Left lung (tissue), 4 donors: ENCODE measurements at regions not wholly inside any gene's neighbourhood (a gene's known extent, or its start where the extent isn't known, plus 50 kb on each side); places are given as distances from the start of the nearest gene placed in this dataset.
A peak's percentile ranks its signal among the peaks of the same experiment; 100 is the strongest.

Source experiments
- ATAC-seq: fragments of 200-7000 bp; cut with Tn5 transposase; one replicate; pipeline ENCODE4 v1.9.1; 2020; ENCODE audit warnings: moderate library complexity
- DNase-seq, 4 donors: peaks; one replicate each; pipeline ENCODE4 v3.0.0-alpha.2; 2013 to 2020
- H3K27ac ChIP-seq, 2 donors: fragments of 200-600 bp; sonication (generic) in 1 of 2; one replicate each; pipeline versions ENCODE4 v1.5.0 to v1.8.0; 2020 to 2021
- H3K27me3 ChIP-seq, 2 donors: fragments of 200-600 bp; sonication (generic) in 1 of 2; one replicate each; pipeline versions ENCODE4 v1.5.0 to v1.8.0; 2020 to 2021
- H3K36me3 ChIP-seq, 2 donors: fragments of 200-600 bp; sonication (generic) in 1 of 2; one replicate each; pipeline versions ENCODE4 v1.5.0 to v1.8.0; 2020 to 2021
- H3K4me1 ChIP-seq, 2 donors: fragments of 200-600 bp; one replicate each; pipeline ENCODE4 v1.8.0; 2021
- H3K4me3 ChIP-seq, 2 donors: fragments of 200-600 bp; sonication (generic) in 1 of 2; one replicate each; pipeline versions ENCODE4 v1.5.0 to v1.8.0; 2020 to 2021; ENCODE audit warnings: mild to moderate bottlenecking in 1 of 2
- H3K9me3 ChIP-seq, 2 donors: fragments of 200-600 bp; sonication (generic) in 1 of 2; one replicate each; pipeline versions ENCODE4 v1.5.0 to v1.8.0; 2020 to 2021
- intact Hi-C, 2 donors: fragments of 100-400 bp; cut with DNase I; formaldehyde crosslinking; loops; one replicate each; pipeline versions ENCODE4 v1.11.2 to v1.14.2; 2022
- TF ChIP-seq, protein P1 (sequence below), 2 donors: fragments of 200-600 bp; sonication (generic) in 1 of 2; IDR thresholded peaks; one replicate each; pipeline versions ENCODE4 v1.5.0 to v1.8.0; 2021; ENCODE audit warnings: antibody characterized with exemption in 2 of 2
- donor health status: DM: no; HTN: yes; CAD: no.
- donor health status: DM: no; HTN: no; CAD: no.

DNA sequence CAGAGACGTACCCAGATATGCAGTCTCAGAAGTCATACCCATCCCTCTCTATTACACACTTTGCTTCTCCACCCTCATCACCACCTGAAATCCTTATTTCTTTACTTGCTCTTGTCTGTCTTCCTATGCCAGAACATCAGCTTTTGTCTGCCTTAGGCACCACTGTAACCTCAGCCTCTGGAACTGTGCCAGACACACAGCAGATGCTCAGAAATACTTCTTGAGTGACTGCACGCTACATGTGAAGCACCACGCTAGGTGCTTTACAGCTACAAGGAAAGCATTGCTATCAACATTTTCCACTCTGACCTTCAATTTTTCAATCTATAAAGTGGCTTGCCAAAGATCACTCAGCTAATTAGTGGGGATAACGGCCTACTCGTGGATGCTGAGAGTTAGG, 226.8 kb downstream of the CHD9NB start:
- no peaks in the 10 kb centered on the region for H3K9me3 ChIP-seq
- no peaks in the 10 kb centered on the region for H3K27me3 ChIP-seq
- H3K36me3 ChIP-seq = no peaks in the 10 kb centered on the region
- TF ChIP-seq, protein P1, sequence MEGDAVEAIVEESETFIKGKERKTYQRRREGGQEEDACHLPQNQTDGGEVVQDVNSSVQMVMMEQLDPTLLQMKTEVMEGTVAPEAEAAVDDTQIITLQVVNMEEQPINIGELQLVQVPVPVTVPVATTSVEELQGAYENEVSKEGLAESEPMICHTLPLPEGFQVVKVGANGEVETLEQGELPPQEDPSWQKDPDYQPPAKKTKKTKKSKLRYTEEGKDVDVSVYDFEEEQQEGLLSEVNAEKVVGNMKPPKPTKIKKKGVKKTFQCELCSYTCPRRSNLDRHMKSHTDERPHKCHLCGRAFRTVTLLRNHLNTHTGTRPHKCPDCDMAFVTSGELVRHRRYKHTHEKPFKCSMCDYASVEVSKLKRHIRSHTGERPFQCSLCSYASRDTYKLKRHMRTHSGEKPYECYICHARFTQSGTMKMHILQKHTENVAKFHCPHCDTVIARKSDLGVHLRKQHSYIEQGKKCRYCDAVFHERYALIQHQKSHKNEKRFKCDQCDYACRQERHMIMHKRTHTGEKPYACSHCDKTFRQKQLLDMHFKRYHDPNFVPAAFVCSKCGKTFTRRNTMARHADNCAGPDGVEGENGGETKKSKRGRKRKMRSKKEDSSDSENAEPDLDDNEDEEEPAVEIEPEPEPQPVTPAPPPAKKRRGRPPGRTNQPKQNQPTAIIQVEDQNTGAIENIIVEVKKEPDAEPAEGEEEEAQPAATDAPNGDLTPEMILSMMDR (IDR thresholded peaks at IDR 0.05) = no peak
- H3K4me1 ChIP-seq = no peaks in the 10 kb centered on the region
- no peak for ATAC-seq
- no peak overlapping the region for H3K4me3 ChIP-seq
- DNase-seq = peak in 1 of 4 donors; percentile 28
- no peak overlapping the region for H3K27ac ChIP-seq
- intact Hi-C loops = no loop called here

DNA sequence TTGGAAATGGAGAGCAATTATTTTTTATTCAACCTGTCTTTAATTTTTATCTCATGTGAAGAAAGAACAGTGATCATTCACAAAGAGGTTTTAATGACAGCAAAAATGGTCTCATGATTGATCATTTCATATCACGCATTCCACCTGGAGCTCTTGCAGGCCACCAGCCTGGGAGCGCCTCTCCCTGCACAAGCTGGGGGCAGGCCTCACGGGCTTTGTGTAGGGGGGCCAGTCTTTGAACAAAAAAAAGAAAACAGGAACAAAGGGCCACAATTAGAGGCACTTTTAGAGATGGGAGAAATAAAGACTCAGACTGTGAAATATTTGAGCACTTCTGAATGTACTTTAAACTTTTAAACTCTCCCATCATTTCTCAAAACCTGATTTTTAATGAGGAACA, 232.9 kb downstream of the CHD9NB start:
- no peak for ATAC-seq
- intact Hi-C loops = no loop called here
- Histone ChIP-seq H3K27me3 (no peaks in the 10 kb centered on the region), H3K4me1 (no peaks in the 10 kb centered on the region), H3K4me3 (no peak overlapping the region), H3K9me3 (no peaks in the 10 kb centered on the region), H3K36me3 (no peaks in the 10 kb centered on the region), H3K27ac (no peak overlapping the region)
- TF ChIP-seq, protein P1 (IDR thresholded peaks at IDR 0.05) = no peak
- DNase-seq = no peak

GRCh38 chr16:52819405-52819804, 233.3 kb downstream of the CHD9NB start:
- no peak overlapping the region for H3K27ac ChIP-seq
- DNase-seq (no peak), ATAC-seq (no peak)
- H3K4me1 ChIP-seq = no peaks in the 10 kb centered on the region
- H3K9me3 ChIP-seq = no peaks in the 10 kb centered on the region
- H3K36me3 ChIP-seq = no peaks in the 10 kb centered on the region
- no peak overlapping the region for H3K4me3 ChIP-seq
- intact Hi-C loops = no loop called here
- TF ChIP-seq, protein P1 (IDR thresholded peaks at IDR 0.05) = no peak
- no peaks in the 10 kb centered on the region for H3K27me3 ChIP-seq

DNA sequence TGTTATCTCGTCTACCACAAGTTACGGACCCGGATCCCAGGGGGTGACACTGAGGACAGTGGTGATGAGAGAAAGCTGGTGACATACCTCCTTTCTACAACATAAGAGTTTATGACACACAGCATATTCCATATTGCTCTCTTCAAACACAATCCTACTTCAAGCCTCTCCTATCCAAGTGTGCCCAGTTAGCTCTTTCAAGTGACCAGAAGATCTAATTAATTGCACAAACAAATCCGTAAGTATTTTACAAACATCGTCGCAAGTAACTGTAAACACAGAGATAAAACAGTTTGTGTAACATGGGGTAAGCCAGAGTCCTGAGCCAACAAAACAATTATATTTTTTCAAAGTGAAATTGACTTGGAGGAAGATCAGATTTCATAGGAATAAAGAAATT, 235.0 kb downstream of the CHD9NB start:
- Histone ChIP-seq H3K9me3 (no peaks in the 10 kb centered on the region), H3K27ac (no peak overlapping the region)

GRCh38 chr16:52816993-52817392, 235.7 kb downstream of the CHD9NB start:
- Histone ChIP-seq H3K36me3 (no peaks in the 10 kb centered on the region), H3K27me3 (no peaks in the 10 kb centered on the region), H3K27ac (no peak overlapping the region), H3K4me3 (no peak overlapping the region), H3K4me1 (no peaks in the 10 kb centered on the region), H3K9me3 (no peaks in the 10 kb centered on the region)
- intact Hi-C loops = no loop called here
- DNase-seq = no peak
- ATAC-seq = no peak
- TF ChIP-seq, protein P1 (IDR thresholded peaks at IDR 0.05) = no peak

More for the DNA sequence above, 235.0 kb downstream of the CHD9NB start:
- no peaks in the 10 kb centered on the region for H3K36me3 ChIP-seq
- H3K4me1 ChIP-seq = no peaks in the 10 kb centered on the region
- no peak for ATAC-seq
- H3K27me3 ChIP-seq = no peaks in the 10 kb centered on the region
- peak in 1 of 4 donors; percentile 40 for DNase-seq
- intact Hi-C loops = no loop called here
- no peak overlapping the region for H3K4me3 ChIP-seq
- TF ChIP-seq, protein P1 (IDR thresholded peaks at IDR 0.05) = no peak
